OCI-LY3 (cell line): ENCODE measurements at regions not wholly inside any gene's neighbourhood (a gene's known extent, or its start where the extent isn't known, plus 50 kb on each side); places are given as distances from the start of the nearest gene placed in this dataset.

ENCODE experiments used
- EZH2phosphoT487 ChIP-seq: fragments of 200-600 bp; shearing (Covaris generic); IDR thresholded peaks from 2 replicates; pipeline ENCODE4 v1.6.1; 2018; ENCODE audit warnings: antibody characterized with exemption, mixed run types, low read depth
- TF ChIP-seq, protein P1 (sequence below): fragments of 200-600, 300-600 bp; sonication (generic); IDR thresholded peaks from 2 replicates; pipeline ENCODE4 v1.5.1; 2014; ENCODE audit warnings: antibody characterized with exemption, low read length, low read depth

DNA sequence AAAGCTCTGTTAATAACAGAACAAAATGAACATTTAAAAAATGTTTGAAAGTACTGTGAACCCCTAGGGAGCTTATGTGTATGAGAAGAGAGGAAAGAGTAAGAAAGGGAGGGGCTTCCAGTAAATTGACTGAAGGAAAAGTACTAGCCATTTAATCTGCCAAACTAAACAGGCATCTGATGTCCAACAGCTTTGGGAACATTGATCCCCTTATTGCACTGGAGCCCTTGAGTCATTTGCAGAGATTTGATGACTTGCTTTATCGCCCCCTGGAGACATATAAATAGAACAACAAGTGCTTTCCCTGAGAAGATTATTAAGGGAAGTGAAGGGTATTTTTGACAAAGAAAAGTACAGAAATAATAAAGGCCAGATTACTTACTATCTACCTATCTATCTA is 319.3 kb upstream of the NOVA1 start:
- TF ChIP-seq, protein P1, sequence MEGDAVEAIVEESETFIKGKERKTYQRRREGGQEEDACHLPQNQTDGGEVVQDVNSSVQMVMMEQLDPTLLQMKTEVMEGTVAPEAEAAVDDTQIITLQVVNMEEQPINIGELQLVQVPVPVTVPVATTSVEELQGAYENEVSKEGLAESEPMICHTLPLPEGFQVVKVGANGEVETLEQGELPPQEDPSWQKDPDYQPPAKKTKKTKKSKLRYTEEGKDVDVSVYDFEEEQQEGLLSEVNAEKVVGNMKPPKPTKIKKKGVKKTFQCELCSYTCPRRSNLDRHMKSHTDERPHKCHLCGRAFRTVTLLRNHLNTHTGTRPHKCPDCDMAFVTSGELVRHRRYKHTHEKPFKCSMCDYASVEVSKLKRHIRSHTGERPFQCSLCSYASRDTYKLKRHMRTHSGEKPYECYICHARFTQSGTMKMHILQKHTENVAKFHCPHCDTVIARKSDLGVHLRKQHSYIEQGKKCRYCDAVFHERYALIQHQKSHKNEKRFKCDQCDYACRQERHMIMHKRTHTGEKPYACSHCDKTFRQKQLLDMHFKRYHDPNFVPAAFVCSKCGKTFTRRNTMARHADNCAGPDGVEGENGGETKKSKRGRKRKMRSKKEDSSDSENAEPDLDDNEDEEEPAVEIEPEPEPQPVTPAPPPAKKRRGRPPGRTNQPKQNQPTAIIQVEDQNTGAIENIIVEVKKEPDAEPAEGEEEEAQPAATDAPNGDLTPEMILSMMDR = peak; percentile 46
- TF ChIP-seq EZH2phosphoT487 = no peak
